ENCODE measurements at regions not wholly inside any gene's neighbourhood (a gene's known extent, or its start where the extent isn't known, plus 50 kb on each side); places are given as distances from the start of the nearest gene placed in this dataset.

GRCh38 chr2:144333143-144333555, 186.8 kb downstream of the ZEB2 start:
- Histone ChIP-seq H3K4me1 (ENCODE audit: control insufficient read depth in 4 of 4, insufficient read depth in 4 of 4, low read length in 3 of 4) (peaks cover 0 to 14% (median 10%) of the 10 kb centered on the region in 4 donors), H3K9ac (ENCODE audit: low read depth in 1 of 2, low read length in 2 of 2) (peak overlapping the region in 1 of 2 donors; percentile 76), H3K36me3 (ENCODE audit: control insufficient read depth in 4 of 4, insufficient read depth in 3 of 4, low read depth in 1 of 4, low read length in 3 of 4) (no peaks in the 10 kb centered on the region), H3K27me3 (ENCODE audit: control insufficient read depth in 4 of 4, insufficient read depth in 4 of 4, low read length in 3 of 4) (no peaks in the 10 kb centered on the region), H3K9me3 (ENCODE audit: control insufficient read depth in 4 of 4, low read length in 3 of 4) (no peaks in the 10 kb centered on the region), H3K4me3 (ENCODE audit: low read depth in 1 of 3, low read length in 3 of 3) (peak overlapping the region; percentile 73 to 80 (median 76)), H3K27ac (ENCODE audit: low read depth in 1 of 2, low read length in 2 of 2) (peak overlapping the region; percentile 85 to 88)
- DNase-seq (ENCODE audit: low spot score), result no peak
- no peak for TF ChIP-seq SP1 (IDR thresholded peaks at IDR 0.05)
- no peak for TF ChIP-seq EGR1 (IDR thresholded peaks at IDR 0.05; ENCODE audit: low read depth in 2 of 2)
- TF ChIP-seq FOXA2 (IDR thresholded peaks at IDR 0.05), result no peak
- no peak for TF ChIP-seq TAF1 (conservative IDR thresholded peaks at IDR 0.05)
- TF ChIP-seq GABPA (IDR thresholded peaks at IDR 0.05 in 1 of 2, conservative IDR thresholded peaks at IDR 0.05 in 1 of 2), result no peak
- no peak for TF ChIP-seq RAD21 (IDR thresholded peaks at IDR 0.05)
- TF ChIP-seq YY1 (IDR thresholded peaks at IDR 0.05), result no peak
- TF ChIP-seq HNF4A (conservative IDR thresholded peaks at IDR 0.05), result no peak
- no peak for TF ChIP-seq JUND (IDR thresholded peaks at IDR 0.05)
- no peak for TF ChIP-seq RXRA (IDR thresholded peaks at IDR 0.05)
- TF ChIP-seq CTCF (IDR thresholded peaks at IDR 0.05; ENCODE audit: low read depth, low read length, missing input control), result no peak
- no peak for TF ChIP-seq ATF3 (IDR thresholded peaks at IDR 0.05)
- no peak for TF ChIP-seq MAX (IDR thresholded peaks at IDR 0.05)
- TF ChIP-seq REST (IDR thresholded peaks at IDR 0.05), result no peak
- no peak for TF ChIP-seq NR2F2 (IDR thresholded peaks at IDR 0.05)
- TF ChIP-seq FOXA1 (IDR thresholded peaks at IDR 0.05), result no peak
- 59% methylated on average over 9 of the region's 9 CpGs for WGBS

GRCh38 chr2:144332356-144333142, 187.4 kb downstream of the ZEB2 start:
- 2% methylated on average over 77 of the region's 77 CpGs for WGBS
- TF ChIP-seq YY1 (IDR thresholded peaks at IDR 0.05) (peak; percentile 21), ZBTB33 (IDR thresholded peaks at IDR 0.05) (no peak)
- peaks cover 0 to 14% (median 10%) of the 10 kb centered on the region in 4 donors for H3K4me1 ChIP-seq (ENCODE audit: control insufficient read depth in 4 of 4, insufficient read depth in 4 of 4, low read length in 3 of 4)
- H3K4me3 ChIP-seq (ENCODE audit: low read depth in 1 of 3, low read length in 3 of 3), result peak overlapping the region; percentile 73 to 86 (median 76)
- H3K9ac ChIP-seq (ENCODE audit: low read depth in 1 of 2, low read length in 2 of 2), result peak overlapping the region; percentile 1 to 76
- peak; percentile 91 for DNase-seq (ENCODE audit: low spot score)
- H3K36me3 ChIP-seq (ENCODE audit: control insufficient read depth in 4 of 4, insufficient read depth in 3 of 4, low read depth in 1 of 4, low read length in 3 of 4), result no peaks in the 10 kb centered on the region
- peak overlapping the region; percentile 86 to 89 for H3K27ac ChIP-seq (ENCODE audit: low read depth in 1 of 2, low read length in 2 of 2)
- H3K27me3 ChIP-seq (ENCODE audit: control insufficient read depth in 4 of 4, insufficient read depth in 4 of 4, low read length in 3 of 4), result no peaks in the 10 kb centered on the region
- no peaks in the 10 kb centered on the region for H3K9me3 ChIP-seq (ENCODE audit: control insufficient read depth in 4 of 4, low read length in 3 of 4)
